ENCODE measurements at regions not wholly inside any gene's neighbourhood (a gene's known extent, or its start where the extent isn't known, plus 50 kb on each side); places are given as distances from the start of the nearest gene placed in this dataset.

DNA sequence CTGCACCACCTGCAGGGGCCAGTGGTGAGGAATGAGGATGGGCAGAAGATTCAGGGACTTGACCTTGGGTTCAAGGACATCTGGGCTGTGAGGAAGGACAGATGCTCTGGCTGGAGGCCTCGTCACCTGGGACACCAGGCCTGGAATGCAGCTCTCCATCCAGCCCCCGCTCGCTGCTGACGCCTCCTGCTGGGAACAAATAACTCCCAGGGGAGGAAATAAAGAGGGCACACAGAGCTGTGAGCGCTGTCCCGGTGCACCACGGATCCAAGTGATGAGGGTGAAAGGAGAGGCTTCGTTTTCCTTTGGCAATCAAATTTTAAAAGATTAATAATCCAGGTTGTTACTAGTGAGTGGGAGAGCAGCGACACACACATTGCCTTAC lies 368.0 kb upstream of the MYT1L start:
- POLR2A ChIA-PET: interaction anchor here (0.8 kb wide), 1 partner anchor 8 kb away, joined by 3 read pairs; no protein-coding TSS in a partner anchor

More for the DNA sequence above, 368.0 kb upstream of the MYT1L start:
- BruUV-seq (replicated peaks): no TSS peak
- ATAC-seq (no peak), FAIRE-seq (no peak), DNase-seq (ENCODE audit: extremely low read depth in 1 of 4, low spot score in 3 of 4) (no peak)
- intact Hi-C loops (cut with micrococcal nuclease) (no loop called here), in situ Hi-C loops (cut with MboI) (no loop called here)
- 1% methylated on average over 7 of the region's 9 CpGs for WGBS (ENCODE audit: insufficient coverage, low coverage, missing lambda C conversion rate)
- H3K4me2 ChIP-seq (ENCODE audit: insufficient read depth, low read length): no peak overlapping the region
- TF ChIP-seq ZNF217 (CRISPR knock-in tag; IDR thresholded peaks at IDR 0.05): no peak
- no peak for TF ChIP-seq ZFP1 (CRISPR knock-in tag; IDR thresholded peaks at IDR 0.05)
- TF ChIP-seq NCOA4 (IDR thresholded peaks at IDR 0.05; ENCODE audit: partially characterized antibody): no peak
- TF ChIP-seq, protein P1, sequence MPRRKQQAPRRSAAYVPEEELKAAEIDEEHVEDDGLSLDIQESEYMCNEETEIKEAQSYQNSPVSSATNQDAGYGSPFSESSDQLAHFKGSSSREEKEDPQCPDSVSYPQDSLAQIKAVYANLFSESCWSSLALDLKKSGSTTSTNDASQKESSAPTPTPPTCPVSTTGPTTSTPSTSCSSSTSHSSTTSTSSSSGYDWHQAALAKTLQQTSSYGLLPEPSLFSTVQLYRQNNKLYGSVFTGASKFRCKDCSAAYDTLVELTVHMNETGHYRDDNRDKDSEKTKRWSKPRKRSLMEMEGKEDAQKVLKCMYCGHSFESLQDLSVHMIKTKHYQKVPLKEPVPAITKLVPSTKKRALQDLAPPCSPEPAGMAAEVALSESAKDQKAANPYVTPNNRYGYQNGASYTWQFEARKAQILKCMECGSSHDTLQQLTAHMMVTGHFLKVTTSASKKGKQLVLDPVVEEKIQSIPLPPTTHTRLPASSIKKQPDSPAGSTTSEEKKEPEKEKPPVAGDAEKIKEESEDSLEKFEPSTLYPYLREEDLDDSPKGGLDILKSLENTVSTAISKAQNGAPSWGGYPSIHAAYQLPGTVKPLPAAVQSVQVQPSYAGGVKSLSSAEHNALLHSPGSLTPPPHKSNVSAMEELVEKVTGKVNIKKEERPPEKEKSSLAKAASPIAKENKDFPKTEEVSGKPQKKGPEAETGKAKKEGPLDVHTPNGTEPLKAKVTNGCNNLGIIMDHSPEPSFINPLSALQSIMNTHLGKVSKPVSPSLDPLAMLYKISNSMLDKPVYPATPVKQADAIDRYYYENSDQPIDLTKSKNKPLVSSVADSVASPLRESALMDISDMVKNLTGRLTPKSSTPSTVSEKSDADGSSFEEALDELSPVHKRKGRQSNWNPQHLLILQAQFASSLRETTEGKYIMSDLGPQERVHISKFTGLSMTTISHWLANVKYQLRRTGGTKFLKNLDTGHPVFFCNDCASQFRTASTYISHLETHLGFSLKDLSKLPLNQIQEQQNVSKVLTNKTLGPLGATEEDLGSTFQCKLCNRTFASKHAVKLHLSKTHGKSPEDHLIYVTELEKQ (CRISPR knock-in tag; IDR thresholded peaks at IDR 0.05): no peak
- TF ChIP-seq RBM22 (IDR thresholded peaks at IDR 0.05; ENCODE audit: low read depth, low read length, poor library complexity, severe bottlenecking): no peak
- TF ChIP-seq, protein P2, sequence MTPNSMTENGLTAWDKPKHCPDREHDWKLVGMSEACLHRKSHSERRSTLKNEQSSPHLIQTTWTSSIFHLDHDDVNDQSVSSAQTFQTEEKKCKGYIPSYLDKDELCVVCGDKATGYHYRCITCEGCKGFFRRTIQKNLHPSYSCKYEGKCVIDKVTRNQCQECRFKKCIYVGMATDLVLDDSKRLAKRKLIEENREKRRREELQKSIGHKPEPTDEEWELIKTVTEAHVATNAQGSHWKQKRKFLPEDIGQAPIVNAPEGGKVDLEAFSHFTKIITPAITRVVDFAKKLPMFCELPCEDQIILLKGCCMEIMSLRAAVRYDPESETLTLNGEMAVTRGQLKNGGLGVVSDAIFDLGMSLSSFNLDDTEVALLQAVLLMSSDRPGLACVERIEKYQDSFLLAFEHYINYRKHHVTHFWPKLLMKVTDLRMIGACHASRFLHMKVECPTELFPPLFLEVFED (CRISPR knock-in tag; conservative IDR thresholded peaks at IDR 0.05): no peak
- TF ChIP-seq, protein P3, sequence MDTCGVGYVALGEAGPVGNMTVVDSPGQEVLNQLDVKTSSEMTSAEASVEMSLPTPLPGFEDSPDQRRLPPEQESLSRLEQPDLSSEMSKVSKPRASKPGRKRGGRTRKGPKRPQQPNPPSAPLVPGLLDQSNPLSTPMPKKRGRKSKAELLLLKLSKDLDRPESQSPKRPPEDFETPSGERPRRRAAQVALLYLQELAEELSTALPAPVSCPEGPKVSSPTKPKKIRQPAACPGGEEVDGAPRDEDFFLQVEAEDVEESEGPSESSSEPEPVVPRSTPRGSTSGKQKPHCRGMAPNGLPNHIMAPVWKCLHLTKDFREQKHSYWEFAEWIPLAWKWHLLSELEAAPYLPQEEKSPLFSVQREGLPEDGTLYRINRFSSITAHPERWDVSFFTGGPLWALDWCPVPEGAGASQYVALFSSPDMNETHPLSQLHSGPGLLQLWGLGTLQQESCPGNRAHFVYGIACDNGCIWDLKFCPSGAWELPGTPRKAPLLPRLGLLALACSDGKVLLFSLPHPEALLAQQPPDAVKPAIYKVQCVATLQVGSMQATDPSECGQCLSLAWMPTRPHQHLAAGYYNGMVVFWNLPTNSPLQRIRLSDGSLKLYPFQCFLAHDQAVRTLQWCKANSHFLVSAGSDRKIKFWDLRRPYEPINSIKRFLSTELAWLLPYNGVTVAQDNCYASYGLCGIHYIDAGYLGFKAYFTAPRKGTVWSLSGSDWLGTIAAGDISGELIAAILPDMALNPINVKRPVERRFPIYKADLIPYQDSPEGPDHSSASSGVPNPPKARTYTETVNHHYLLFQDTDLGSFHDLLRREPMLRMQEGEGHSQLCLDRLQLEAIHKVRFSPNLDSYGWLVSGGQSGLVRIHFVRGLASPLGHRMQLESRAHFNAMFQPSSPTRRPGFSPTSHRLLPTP (IDR thresholded peaks at IDR 0.05; ENCODE audit: borderline replicate concordance, extremely low read depth, insufficient read length): no peak
- TF ChIP-seq ZFPM2 (CRISPR knock-in tag; IDR thresholded peaks at IDR 0.05): no peak
- no peaks in the 10 kb centered on the region; a peak in 1 of 5 replicates for H3K4me1 ChIP-seq (replicated peaks in 1 of 2; ENCODE audit: control insufficient read depth in 2 of 2, insufficient read depth in 2 of 2, low read length in 2 of 2)
- H4K20me1 ChIP-seq (replicated peaks; ENCODE audit: control insufficient read depth, insufficient read depth, low read length): 0 out of 2 replicates have a peak, but pooled peaks cover 5% of the 10 kb centered on the region
- H3K79me2 ChIP-seq (ENCODE audit: control insufficient read depth, insufficient read depth, low read length): no peaks in the 10 kb centered on the region
- peaks cover 23 to 91% of the 10 kb centered on the region in 2 experiments; a peak in 4 of 5 replicates for H3K27me3 ChIP-seq (ENCODE audit: control insufficient read depth in 2 of 2, insufficient read depth in 2 of 2, low read length in 2 of 2)
- no peak overlapping the region for H2AFZ ChIP-seq (ENCODE audit: low read depth, low read length)
- no peak overlapping the region for H3K4me3 ChIP-seq
- H3K9me1 ChIP-seq (ENCODE audit: control insufficient read depth, insufficient read depth, low read length): peaks cover 2% of the 10 kb centered on the region
- no peaks in the 10 kb centered on the region for H3K36me3 ChIP-seq (ENCODE audit: control insufficient read depth, insufficient read depth, low read length)
- H3K9me3 ChIP-seq (replicated peaks; ENCODE audit: control insufficient read depth, insufficient read depth, low read depth, low read length): no peaks in the 10 kb centered on the region
- CTCF ChIA-PET (ENCODE audit: low intra/inter-chr PET ratio): no interaction called here
- no peak overlapping the region for H3K9ac ChIP-seq (ENCODE audit: insufficient read depth in 1 of 2, low read depth in 2 of 2, low read length in 2 of 2)
- H3K27ac ChIP-seq (ENCODE audit: extremely low read depth, low read depth, low read length): no peak overlapping the region

All from K562 (cell line).